ENCODE measurements at regions not wholly inside any gene's neighbourhood (a gene's known extent, or its start where the extent isn't known, plus 50 kb on each side); places are given as distances from the start of the nearest gene placed in this dataset.

DNA sequence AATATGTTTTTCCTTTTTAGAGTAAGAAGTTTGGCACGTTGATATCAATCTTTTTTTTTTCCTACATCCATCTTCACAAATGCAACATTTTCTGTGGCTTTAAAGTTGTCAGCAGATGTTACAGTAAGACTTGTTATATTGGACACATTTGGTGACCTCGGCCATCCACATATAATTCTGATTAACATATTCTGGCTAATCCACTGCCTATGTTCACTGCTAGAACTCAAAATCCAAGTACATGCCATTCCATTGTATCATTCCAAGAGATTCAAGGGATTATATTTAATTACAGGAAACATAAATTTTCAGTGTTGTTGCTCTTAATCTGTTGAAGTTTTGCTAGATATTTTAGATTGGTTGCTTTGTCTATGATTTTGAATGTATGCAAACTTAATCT lies 367.6 kb downstream of the TENT5A start:
- TF ChIP-seq, protein P1, sequence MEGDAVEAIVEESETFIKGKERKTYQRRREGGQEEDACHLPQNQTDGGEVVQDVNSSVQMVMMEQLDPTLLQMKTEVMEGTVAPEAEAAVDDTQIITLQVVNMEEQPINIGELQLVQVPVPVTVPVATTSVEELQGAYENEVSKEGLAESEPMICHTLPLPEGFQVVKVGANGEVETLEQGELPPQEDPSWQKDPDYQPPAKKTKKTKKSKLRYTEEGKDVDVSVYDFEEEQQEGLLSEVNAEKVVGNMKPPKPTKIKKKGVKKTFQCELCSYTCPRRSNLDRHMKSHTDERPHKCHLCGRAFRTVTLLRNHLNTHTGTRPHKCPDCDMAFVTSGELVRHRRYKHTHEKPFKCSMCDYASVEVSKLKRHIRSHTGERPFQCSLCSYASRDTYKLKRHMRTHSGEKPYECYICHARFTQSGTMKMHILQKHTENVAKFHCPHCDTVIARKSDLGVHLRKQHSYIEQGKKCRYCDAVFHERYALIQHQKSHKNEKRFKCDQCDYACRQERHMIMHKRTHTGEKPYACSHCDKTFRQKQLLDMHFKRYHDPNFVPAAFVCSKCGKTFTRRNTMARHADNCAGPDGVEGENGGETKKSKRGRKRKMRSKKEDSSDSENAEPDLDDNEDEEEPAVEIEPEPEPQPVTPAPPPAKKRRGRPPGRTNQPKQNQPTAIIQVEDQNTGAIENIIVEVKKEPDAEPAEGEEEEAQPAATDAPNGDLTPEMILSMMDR (conservative IDR thresholded peaks at IDR 0.05): no peak
- TF ChIP-seq ZFX (IDR thresholded peaks at IDR 0.05): no peak
